ENCODE measurements at regions not wholly inside any gene's neighbourhood (a gene's known extent, or its start where the extent isn't known, plus 50 kb on each side); places are given as distances from the start of the nearest gene placed in this dataset.

- no peak for DNase-seq (ENCODE audit: low read depth, low spot score)
These were observed 64.7 kb upstream of the CWC22 start for GRCh38 chr2:180071797-180072196.

GRCh38 chr2:180063494-180064092 is 56.5 kb upstream of the CWC22 start:
- no peak for DNase-seq (ENCODE audit: low read depth, low spot score)

DNA sequence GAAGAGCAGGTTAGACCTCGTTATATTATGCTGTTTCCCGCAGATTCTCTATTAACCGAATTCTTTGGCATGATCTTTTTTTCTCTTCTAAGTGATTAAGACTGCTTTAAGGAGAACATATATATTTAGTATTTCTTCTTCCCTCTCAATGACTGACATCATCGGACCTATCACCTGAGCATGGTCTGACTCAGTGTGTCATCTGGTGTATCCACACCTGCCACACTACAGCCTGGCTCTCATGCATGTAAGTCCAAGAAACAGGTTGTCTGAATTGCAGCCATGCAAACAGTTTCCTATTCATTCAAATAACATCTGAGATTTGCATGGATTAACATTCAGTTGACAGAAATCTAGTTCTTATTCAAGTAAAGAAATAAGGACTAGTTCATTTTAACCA is 55.1 kb upstream of the CWC22 start:
- DNase-seq (ENCODE audit: low read depth, low spot score) = no peak

DNA sequence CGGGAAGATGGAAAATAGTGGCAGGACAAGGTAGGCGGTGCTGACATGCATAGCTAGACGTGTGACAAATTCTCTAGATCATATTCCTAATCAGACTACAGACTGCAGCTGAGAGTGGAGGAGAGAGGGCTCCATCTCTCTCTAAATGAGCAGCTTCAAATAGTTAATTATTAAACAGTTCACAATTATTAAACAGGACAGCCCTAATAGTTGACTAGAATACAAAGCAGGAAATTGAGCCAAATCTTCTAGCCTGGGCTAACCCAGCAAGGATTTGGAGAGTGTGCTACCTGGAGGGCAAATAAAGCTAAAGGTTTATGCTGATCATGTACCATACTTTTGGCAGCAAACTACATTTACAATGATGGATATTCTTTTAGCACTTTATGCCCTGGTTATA is 54.4 kb upstream of the CWC22 start:
- no peak for DNase-seq (ENCODE audit: low read depth, low spot score)

DNA sequence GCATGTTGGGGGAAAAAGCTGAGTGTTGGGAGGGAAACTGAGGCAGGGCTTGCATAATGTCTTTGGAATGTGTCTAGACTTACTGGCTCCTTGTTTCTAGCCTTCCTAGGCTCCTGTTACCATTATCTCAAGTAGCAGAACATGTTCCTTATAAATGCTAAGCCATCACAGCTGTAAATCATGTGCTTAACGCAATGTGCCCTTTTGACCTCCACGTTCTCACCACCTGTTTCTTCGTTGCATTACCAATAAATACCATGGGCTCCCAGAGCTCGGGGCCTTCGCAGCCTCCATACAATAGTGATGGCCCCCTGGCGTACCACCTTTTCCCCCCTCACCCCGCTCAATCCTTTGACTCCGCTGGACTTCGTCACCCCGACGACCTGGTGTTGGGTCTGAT is 54.0 kb upstream of the CWC22 start:
- no peak for DNase-seq (ENCODE audit: low read depth, low spot score)

- DNase-seq (ENCODE audit: low read depth, low spot score) = no peak
These were observed 51.9 kb upstream of the CWC22 start for GRCh38 chr2:180058993-180059392.

GRCh38 chr2:180057706-180058412 is 50.8 kb upstream of the CWC22 start:
- DNase-seq (ENCODE audit: low read depth, low spot score) = no peak
